HEK293T (cell line): ENCODE measurements at regions not wholly inside any gene's neighbourhood (a gene's known extent, or its start where the extent isn't known, plus 50 kb on each side); places are given as distances from the start of the nearest gene placed in this dataset.

Experiments used
- ARNT ChIP-seq: fragments of 450-650 bp; IDR thresholded peaks from 2 replicates; pipeline ENCODE4 v1.6.1; 2017; ENCODE audit warnings: mild to moderate bottlenecking
- BHLHE40 ChIP-seq: fragments of 450-650 bp; IDR thresholded peaks from 2 replicates; pipeline ENCODE4 v1.6.1; 2016; ENCODE audit warnings: mild to moderate bottlenecking, moderate library complexity, borderline replicate concordance
- FOXM1 ChIP-seq: fragments of 450-650 bp; IDR thresholded peaks from 2 replicates; pipeline ENCODE4 v1.6.1; 2017; ENCODE audit warnings: mild to moderate bottlenecking, borderline replicate concordance
- L3MBTL2 ChIP-seq: fragments of 450-650 bp; conservative IDR thresholded peaks from 2 replicates; pipeline ENCODE4 v1.6.1; 2016; ENCODE audit warnings: mild to moderate bottlenecking
- SP1 ChIP-seq: fragments of 450-650 bp; IDR thresholded peaks from 2 replicates; pipeline ENCODE4 v1.6.1; 2017
- SUZ12 ChIP-seq: fragments of 450-650 bp; IDR thresholded peaks from 2 replicates; pipeline ENCODE4 v1.6.1; 2016; ENCODE audit warnings: mild to moderate bottlenecking
- TARDBP ChIP-seq: fragments of 450-650 bp; IDR thresholded peaks from 2 replicates; pipeline ENCODE4 v1.6.1; 2016

DNA sequence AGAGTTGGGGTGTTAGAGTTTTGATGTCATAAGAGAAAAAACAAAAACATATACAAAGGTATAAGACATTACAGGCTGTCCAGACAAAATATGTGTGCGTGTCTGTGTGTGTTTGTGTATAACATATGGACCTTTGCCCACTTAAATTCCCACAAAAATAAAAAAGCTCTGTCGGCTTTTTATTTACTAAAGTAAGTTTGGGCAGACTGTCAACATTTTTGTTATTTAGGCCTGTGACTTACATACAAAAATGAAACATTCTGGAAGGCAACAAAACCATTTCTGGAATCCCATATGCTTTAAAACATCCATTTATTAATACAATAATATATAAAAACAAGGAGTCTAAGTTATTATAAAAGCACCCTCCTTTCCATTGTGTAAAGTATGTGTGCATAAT, 960.1 kb upstream of the FAT3 start:
- no peak for TF ChIP-seq TARDBP
- no peak for TF ChIP-seq BHLHE40
- TF ChIP-seq ARNT, result no peak
- no peak for TF ChIP-seq SUZ12
- TF ChIP-seq FOXM1, result no peak
- TF ChIP-seq SP1, result no peak
- TF ChIP-seq L3MBTL2, result no peak
